GM19395 (cell line): ENCODE measurements at regions not wholly inside any gene's neighbourhood (a gene's known extent, or its start where the extent isn't known, plus 50 kb on each side); places are given as distances from the start of the nearest gene placed in this dataset.

Source experiments
- ATAC-seq: cut with Tn5 transposase; IDR thresholded peaks from one replicate; pipeline ENCODE4 v1.9.1; 2021; ENCODE audit warnings: mild to moderate bottlenecking, moderate library complexity; ENCODE audit not compliant: unreplicated experiment

DNA sequence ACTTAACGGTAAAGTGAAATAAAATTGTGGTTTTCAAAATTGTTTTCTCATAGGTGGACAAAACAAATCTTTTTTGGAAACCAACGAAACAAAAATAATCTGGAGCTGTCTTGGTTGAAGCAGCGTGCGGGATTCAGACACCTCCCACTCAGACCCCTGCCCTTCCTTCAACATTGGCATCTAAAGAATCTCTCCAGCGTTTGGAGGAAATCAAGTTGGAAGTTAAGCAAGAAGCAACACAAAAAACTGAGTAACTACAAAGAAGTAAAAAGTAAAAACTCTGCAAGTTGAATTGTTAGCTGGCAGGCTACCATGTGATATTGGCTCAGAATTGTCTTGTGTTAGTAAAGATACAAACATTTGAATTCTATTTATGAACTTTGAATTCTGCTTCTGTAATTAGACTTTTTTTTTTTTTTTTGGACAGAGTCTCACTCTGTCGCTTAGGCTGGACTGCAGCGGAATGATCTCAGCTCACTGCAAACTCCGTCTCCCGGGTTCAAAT, 361.0 kb upstream of the PMFBP1 start:
- no peak for ATAC-seq

GRCh38 chr16:72530434-72530833, 358.5 kb upstream of the PMFBP1 start:
- no peak for ATAC-seq

DNA sequence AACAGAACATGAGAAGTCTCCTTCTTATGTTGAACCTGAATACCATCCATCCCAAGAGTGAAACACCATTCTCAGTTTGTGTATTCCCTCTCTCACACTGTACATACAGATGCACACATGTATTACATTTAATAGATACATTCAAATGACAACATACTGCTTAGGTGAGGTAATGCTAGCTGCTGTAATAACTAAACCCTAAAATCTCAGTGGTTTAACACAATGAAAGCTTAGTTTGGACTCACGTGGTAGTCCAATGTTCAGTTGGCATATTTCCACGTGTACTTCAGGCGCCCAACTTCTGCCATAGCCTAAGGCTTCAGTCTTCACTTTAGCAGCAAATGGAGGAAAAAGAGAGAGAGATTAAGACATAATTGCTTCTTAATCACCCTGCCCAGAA, 351.1 kb upstream of the PMFBP1 start:
- no peak for ATAC-seq

DNA sequence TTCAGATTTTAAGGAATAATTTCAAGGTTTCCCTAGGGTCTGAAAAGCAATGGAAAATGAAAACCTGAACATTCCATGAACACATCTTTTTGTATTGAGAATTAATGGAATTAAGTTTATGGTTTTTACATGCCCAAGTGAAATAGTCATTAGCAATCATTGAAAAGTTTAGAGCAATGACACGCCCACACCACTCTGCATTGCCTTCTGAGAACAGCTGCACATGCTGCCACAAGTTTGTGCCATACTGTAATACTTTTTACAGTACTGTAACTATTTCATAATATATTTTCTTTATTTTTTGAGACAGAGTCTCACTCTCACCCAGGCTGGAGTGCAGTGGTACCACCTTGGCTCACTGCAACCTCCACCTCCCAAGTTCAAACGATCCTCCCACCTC, 345.2 kb upstream of the PMFBP1 start:
- ATAC-seq = no peak

DNA sequence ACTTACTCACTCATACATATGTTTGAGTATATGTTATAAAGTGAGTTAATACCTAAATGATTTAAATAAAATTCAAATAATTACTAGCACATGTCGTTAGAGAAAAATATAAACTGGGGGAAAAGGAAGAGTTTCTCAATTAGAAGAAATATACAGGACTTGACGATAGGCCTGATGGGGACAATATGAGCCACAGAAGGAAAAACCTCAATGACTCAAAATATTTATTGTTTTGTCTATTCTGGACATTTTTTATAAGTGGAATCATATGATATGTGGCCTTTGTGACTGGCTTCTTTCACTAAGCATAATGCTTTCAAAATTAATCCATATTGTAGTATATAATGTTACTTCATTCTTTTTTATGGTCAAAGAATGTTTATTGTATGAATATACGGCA, 339.2 kb upstream of the PMFBP1 start:
- ATAC-seq = no peak

DNA sequence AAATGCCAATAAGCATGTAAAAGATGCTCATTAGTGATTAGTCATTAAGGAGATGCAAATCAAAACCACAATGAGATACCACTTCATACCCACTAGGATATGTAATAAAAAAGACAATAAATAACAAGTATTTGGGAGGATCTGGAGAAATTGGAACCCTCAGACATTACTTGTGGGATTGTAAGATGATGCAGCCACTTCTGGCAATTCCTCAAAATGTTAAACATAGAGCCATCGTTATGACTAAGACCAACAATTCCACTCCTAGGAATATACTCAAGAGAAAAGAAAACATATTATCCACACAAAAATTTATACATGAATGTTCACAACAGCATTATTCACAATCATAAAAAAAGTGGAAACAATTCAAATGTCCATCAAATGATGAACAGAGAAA, 336.2 kb upstream of the PMFBP1 start:
- no peak for ATAC-seq

DNA sequence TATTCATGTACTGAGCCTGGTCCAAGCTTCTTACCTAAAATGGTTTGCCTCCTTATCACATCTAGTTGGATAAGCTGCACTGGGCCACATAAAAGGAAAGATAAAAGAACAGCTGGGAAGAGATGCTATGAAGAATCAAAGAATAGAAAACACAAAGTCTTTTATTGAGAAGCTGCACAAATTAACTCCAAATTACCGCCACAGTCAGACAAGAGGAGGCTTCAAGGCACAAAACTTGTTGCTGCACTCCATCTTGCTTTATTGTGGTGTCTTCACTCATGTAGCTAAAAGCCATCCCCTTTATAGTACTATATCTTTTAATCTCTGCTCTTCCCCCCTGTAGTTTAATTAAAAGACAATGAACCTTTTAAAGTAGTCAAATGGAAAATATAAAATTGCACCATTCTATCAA, 330.6 kb upstream of the PMFBP1 start:
- ATAC-seq = no peak

DNA sequence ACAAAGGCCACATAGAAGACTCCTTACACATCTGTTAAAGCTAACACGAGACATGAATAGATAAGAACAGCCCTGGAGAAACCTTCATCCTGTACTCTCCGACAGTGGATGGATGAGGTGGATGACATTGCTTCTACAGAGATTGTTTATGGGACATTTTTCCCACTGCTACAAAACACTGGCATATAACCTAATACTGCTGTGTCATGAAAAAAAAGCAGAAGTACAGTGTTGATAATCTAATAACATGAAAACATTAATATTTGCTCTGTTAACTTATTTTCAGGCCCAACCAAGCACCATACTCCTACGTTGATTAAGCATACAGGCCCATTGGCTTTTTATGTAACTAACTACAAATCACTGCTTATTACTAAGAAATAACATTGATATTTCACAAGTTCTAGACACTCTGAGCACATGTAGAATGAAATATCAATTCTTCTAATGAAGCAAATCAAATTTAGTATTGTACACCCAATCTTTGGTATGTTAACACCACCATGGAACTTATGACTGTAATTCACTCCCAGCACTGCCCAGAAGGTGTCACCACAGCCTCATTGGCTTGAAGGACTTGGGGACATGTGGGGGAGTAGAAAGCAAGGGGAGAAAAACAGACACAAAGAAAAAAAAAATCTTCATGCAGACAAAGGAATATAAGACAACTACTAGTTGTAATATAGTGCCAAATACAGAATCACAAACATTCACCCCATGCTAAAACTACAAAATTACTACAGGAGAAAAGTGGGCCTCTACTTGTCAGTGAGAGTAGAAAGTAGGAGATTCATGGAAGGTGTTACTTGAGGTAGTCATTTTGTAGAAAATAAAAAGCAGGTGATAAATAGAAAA, 330.0 kb upstream of the PMFBP1 start:
- no peak for ATAC-seq

DNA sequence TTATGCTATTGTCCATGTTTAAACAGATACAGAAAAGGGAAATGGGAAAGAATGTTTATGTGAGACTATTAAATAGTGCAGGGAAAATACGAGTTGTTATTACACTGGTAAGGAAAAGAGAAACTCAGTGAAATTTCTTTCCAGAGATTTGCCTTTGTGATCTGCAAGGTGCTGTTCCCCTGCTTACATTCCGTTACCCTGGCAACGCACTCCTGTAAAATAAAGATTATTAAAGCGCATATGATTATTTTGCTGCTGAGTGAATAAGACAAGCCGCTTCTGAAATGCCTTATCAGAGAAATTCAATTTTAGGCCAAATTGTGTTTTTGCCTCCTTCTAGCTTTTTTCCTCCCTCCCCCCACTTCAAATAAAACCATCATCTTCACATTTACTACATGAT, 328.6 kb upstream of the PMFBP1 start:
- no peak for ATAC-seq

GRCh38 chr16:72493716-72494415, 321.9 kb upstream of the PMFBP1 start:
- no peak for ATAC-seq

GRCh38 chr16:72487283-72487682, 315.3 kb upstream of the PMFBP1 start:
- no peak for ATAC-seq

DNA sequence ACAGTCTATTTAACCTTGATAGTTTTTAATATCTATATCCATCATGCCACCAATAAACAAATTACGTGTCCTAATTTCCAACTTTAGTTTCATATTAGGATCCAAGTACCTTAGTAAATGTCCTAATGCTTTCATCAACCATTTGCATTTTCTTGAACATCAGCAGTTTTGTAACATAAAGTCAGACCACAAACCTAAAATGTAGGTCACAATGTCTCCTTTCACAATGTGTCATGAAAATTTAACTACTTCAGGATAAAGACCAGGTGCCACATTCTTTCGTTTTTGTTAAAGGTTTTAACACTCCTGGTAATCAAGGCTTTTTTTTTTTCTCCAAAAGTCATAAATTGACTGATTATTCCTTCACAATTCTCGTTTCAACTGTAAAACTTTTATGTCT, 310.7 kb upstream of the PMFBP1 start:
- ATAC-seq = no peak

DNA sequence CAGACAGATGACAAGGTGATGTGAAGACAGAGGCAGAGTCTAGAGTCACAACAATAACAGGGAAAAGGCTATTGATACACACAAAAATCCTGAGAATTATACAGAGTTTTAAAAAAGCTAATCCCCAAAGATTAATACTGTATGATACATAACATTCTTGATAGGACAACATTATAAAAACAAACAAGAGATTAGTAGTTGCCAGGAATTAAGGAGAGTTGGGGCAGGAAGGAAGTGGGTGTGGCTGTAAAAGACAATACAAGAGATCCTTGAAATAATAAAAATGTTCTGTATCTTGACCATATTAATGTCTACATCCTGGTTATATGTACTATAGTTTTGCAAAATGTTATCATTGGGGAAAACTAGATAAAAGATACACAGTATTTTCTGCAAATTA, 309.5 kb upstream of the PMFBP1 start:
- no peak for ATAC-seq

- ATAC-seq = no peak
These were observed 309.0 kb upstream of the PMFBP1 start for GRCh38 chr16:72480911-72481310.

DNA sequence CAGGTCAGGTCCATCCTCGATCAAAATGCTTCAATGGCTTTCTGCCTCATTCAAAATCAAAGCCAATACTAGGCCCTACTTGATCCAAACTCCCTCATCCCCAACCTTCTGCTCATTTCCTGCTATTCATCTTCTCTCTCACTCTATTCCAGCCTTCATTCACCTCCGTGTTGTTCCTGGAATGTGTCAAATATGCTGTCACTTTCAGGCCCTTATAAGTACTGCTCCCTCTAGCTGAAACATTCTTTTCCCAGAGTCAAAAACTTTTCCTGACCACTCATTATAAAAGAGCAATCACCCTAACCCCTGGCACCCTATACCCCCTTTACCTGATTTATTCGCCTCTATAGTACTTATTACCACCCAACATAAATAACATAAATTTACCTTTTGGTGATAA, 303.7 kb upstream of the PMFBP1 start:
- ATAC-seq = no peak

GRCh38 chr16:72474501-72475123, 302.7 kb upstream of the PMFBP1 start:
- ATAC-seq = no peak

DNA sequence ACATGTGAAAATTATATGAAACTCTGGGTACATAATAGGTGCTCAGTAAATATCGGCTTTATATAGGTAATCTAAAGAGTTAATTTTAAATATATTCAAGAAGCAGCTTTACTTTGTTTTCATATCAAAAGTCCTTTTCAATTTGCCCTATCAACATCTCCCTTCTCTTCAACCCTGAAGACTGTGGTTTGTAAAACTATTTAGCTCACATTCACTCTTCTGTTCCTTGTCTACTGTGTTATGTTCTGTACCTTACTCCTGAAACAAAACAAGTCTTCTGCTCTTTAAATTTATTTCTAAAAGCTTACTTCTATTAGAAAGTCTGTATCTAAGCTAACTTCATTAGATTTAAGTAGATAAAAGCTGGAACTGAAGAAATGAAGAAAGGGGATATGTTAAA, 301.7 kb upstream of the PMFBP1 start:
- no peak for ATAC-seq

GRCh38 chr16:72471317-72471924, 299.5 kb upstream of the PMFBP1 start:
- ATAC-seq = no peak

- no peak for ATAC-seq
These were observed 298.6 kb upstream of the PMFBP1 start for GRCh38 chr16:72470541-72470940.

- ATAC-seq = no peak
These were observed 298.0 kb upstream of the PMFBP1 start for GRCh38 chr16:72469932-72470331.

GRCh38 chr16:72468582-72468981, 296.6 kb upstream of the PMFBP1 start:
- ATAC-seq = no peak
